Testis (tissue), 2 donors: ENCODE measurements at regions not wholly inside any gene's neighbourhood (a gene's known extent, or its start where the extent isn't known, plus 50 kb on each side); places are given as distances from the start of the nearest gene placed in this dataset.

Experiments
- DNase-seq: peaks from one replicate; pipeline ENCODE4 v3.0.0-alpha.2; 2019
- H3K27ac ChIP-seq, 2 donors: fragments of 200-600 bp; sonication (generic); one replicate each; pipeline ENCODE4 v1.5.1; 2019
- H3K27me3 ChIP-seq: fragments of 200-600 bp; sonication (generic); one replicate; pipeline ENCODE4 v1.5.1; 2019
- H3K36me3 ChIP-seq: fragments of 200-600 bp; sonication (generic); one replicate; pipeline ENCODE4 v1.5.1; 2017; ENCODE audit warnings: low read depth; ENCODE audit errors: missing control alignments
- H3K4me1 ChIP-seq: fragments of 200-600 bp; sonication (generic); one replicate; pipeline ENCODE4 v1.5.1; 2019
- H3K4me3 ChIP-seq, 2 donors: fragments of 200-600 bp; sonication (generic); one replicate each; pipeline ENCODE4 v1.5.1; 2017 to 2019
- H3K9me3 ChIP-seq: fragments of 200-600 bp; sonication (generic); one replicate; pipeline ENCODE4 v1.5.1; 2017
- POLR2A ChIP-seq: fragments of 450-650 bp; IDR thresholded peaks from one replicate; pipeline ENCODE4 v1.6.1; 2017; ENCODE audit warnings: antibody characterized with exemption, mild to moderate bottlenecking, moderate library complexity
- WGBS, 2 donors: methylation state at CpG; one replicate each; pipeline ENCODE4 v1.1.5; 2018; 5-methylcytosine and 5-hydroxymethylcytosine counted together
- intact Hi-C: fragments of 100-400 bp; cut with DNase I; formaldehyde crosslinking; loops from one replicate; pipeline ENCODE4 v1.15.1; 2023; ENCODE audit warnings: low total_unique reads
- TF ChIP-seq, protein P1 (sequence below), 3 experiments: fragments of 450-650 bp in 2 of 3; fragments of 200-600 bp in 1 of 3; sonication (generic) in 1 of 3; IDR thresholded peaks; one replicate each; pipeline ENCODE4 v1.5.1; 2016 to 2019; ENCODE audit warnings: antibody characterized with exemption in 3 of 3, mild to moderate bottlenecking in 2 of 3, moderate library complexity in 1 of 3

DNA sequence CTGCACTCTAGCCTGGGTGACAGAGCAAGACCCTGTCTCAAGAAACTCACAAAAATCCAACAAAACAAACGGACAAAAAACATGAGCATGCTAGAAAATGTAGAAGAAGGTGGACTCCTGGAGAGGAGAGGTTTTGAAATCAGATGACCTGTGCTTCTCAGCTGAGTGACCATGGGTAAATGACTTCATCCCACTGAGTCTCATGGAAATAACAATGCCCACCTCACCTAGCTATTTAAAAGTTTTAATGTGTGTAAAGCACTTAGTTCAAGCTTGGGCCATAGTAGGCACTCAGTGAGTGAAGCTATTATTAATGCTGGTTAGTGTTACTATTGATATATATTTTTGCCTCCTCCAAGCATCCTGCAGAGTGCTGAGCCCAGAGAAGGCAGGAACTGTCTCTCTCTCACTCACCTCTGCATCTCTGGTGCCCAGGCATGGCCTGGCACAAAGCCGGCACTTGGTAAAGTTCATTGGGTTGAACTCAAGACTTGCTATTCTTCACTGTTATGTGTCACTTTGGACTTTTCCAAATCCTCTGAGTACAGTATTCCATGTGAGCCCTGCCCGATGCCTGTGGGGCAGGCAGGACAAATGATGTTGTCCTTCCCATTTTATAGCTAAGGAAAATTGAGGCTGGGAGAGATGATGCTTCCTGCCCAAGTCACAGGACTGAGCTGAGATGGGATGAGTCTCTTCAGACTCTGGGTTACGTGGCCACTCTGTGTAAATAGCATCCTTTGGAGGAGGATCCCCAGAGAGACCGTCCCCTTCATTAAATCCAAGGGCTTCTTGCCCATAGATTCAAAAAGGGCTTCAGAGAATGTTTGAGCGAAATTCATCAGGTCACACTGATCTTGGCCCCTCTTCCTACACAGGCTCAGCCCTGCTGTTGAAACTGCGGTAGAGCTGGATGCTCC, 81.4 kb upstream of the EMX2 start:
- Histone ChIP-seq H3K4me3 (no peak overlapping the region), H3K36me3 (no peaks in the 10 kb centered on the region), H3K9me3 (no peaks in the 10 kb centered on the region), H3K27ac (no peak overlapping the region), H3K27me3 (no peaks in the 10 kb centered on the region), H3K4me1 (no peaks in the 10 kb centered on the region)
- intact Hi-C loops: no loop called here
- DNase-seq: no peak
- TF ChIP-seq, protein P1, sequence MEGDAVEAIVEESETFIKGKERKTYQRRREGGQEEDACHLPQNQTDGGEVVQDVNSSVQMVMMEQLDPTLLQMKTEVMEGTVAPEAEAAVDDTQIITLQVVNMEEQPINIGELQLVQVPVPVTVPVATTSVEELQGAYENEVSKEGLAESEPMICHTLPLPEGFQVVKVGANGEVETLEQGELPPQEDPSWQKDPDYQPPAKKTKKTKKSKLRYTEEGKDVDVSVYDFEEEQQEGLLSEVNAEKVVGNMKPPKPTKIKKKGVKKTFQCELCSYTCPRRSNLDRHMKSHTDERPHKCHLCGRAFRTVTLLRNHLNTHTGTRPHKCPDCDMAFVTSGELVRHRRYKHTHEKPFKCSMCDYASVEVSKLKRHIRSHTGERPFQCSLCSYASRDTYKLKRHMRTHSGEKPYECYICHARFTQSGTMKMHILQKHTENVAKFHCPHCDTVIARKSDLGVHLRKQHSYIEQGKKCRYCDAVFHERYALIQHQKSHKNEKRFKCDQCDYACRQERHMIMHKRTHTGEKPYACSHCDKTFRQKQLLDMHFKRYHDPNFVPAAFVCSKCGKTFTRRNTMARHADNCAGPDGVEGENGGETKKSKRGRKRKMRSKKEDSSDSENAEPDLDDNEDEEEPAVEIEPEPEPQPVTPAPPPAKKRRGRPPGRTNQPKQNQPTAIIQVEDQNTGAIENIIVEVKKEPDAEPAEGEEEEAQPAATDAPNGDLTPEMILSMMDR (IDR thresholded peaks at IDR 0.05): no peak
- TF ChIP-seq POLR2A: no peak
- 82 to 87% methylated on average over 7 of the region's 7 CpGs for WGBS, 2 donors

DNA sequence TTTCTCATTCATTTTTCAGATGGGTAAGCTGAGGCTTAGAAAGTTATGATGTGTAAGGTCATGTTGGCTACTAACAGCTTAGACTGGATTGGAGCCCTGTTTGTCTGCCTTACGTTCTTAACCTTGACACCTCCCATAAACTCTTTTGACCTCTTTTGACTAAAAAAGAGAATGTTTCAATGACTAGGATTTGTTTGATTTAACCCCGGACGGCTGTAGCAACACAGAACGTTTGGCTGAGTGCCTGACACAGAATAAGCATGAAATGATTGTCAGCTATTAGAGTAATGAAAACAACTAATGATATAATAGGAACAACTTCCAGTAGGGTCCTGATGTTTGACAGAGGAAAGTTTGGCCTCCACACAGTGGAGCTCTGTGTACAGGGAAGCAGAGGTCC, 83.3 kb upstream of the PDZD8 start:
- Histone ChIP-seq H3K4me3 (no peak overlapping the region), H3K4me1 (no peaks in the 10 kb centered on the region), H3K36me3 (no peaks in the 10 kb centered on the region), H3K9me3 (no peaks in the 10 kb centered on the region), H3K27ac (no peak overlapping the region), H3K27me3 (no peaks in the 10 kb centered on the region)
- no peak for DNase-seq
- WGBS, 2 donors: 47 to 54% methylated on average over 4 of the region's 4 CpGs
- TF ChIP-seq, protein P1 (IDR thresholded peaks at IDR 0.05): no peak
- TF ChIP-seq POLR2A: no peak
- intact Hi-C loops: no loop called here

DNA sequence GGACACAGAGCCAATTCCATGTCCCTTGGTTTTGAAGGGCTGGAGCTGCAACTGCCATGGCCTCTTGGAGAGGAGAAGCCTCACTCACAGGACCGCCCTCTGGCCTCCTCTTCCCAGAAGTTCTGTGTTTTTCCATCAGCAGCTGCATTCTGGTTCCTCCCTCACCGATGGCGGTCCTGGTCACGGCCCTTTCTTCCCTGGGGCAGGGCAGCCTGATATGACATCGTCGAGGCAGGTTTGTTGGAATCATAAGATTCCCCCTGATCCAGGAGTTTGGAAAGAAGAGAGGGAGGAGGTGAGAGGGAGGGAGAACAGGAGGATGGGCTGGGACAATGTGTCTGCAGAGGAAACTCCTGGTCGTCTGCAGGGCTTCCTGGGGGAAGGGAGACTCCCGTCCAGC, 82.7 kb upstream of the PDZD8 start:
- TF ChIP-seq, protein P1 (IDR thresholded peaks at IDR 0.05): no peak
- TF ChIP-seq POLR2A: no peak
- 63 to 70% methylated on average over 8 of the region's 8 CpGs for WGBS, 2 donors
- no peak overlapping the region for H3K4me3 ChIP-seq
- no peak for DNase-seq
- H3K9me3 ChIP-seq: no peaks in the 10 kb centered on the region
- intact Hi-C loops: no loop called here
- no peaks in the 10 kb centered on the region for H3K36me3 ChIP-seq
- H3K4me1 ChIP-seq: no peaks in the 10 kb centered on the region
- no peak overlapping the region for H3K27ac ChIP-seq
- H3K27me3 ChIP-seq: no peaks in the 10 kb centered on the region

DNA sequence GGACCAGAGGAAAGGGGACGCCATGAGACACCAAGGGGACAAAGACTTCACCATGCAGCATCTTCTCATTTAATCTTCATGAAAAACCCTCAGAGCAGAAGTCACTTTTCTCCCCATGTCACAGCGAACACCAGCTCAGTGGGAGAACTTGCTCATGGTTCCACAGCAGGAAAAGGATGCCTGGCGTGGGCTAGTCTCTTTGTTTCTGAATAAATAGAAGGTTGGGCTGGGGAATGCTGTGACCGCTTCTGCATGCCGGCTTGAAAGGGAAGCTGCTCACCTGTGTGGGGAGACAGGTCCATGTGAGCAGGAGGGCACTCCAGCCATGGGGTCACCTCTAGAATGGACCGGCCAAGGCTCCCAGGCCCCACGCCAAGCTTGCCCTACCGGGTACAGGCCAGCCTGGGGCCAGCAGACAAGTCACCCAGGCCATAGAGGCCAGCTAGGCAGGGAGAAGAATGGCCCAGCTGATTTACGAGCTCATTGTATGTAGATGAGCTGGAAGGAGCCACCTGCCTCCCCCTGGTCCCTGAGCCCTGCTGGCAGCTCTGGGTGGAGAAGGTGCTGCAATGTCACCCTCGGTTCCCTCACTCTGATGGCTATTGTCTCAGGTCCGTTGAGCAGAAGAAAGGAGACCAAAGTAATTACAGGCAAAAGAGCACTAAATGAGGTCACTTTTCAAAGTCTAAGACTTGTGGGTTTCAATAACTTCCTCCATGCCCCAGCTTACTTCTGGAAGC, 82.0 kb upstream of the PDZD8 start:
- 82 to 83% methylated on average over 5 to 11 of the region's 11 CpGs for WGBS, 2 donors
- Histone ChIP-seq H3K36me3 (no peaks in the 10 kb centered on the region), H3K9me3 (no peaks in the 10 kb centered on the region), H3K4me3 (no peak overlapping the region), H3K4me1 (no peaks in the 10 kb centered on the region), H3K27me3 (no peaks in the 10 kb centered on the region), H3K27ac (no peak overlapping the region)
- intact Hi-C loops: no loop called here
- no peak for DNase-seq
- no peak for TF ChIP-seq POLR2A
- TF ChIP-seq, protein P1 (IDR thresholded peaks at IDR 0.05): no peak
